GM12875 (cell line): ENCODE measurements at regions not wholly inside any gene's neighbourhood (a gene's known extent, or its start where the extent isn't known, plus 50 kb on each side); places are given as distances from the start of the nearest gene placed in this dataset.

Experiments used
- H3K4me3 ChIP-seq: one replicate; pipeline ENCODE4 v1.5.1; 2011; ENCODE audit warnings: low read depth, low read length, control low read depth
- CTCF ChIP-seq: IDR thresholded peaks from 2 replicates; pipeline ENCODE4 v1.5.1; 2011; ENCODE audit warnings: low read depth, mild to moderate bottlenecking, control low read depth, inconsistent platforms, low read length, moderate library complexity, borderline replicate concordance; ENCODE audit not compliant: insufficient read depth

- TF ChIP-seq CTCF, result no peak
- no peak overlapping the region for H3K4me3 ChIP-seq
Measured at GRCh38 chr2:77834360-77835002, 312.3 kb upstream of the LRRTM4 start.

- no peak overlapping the region for H3K4me3 ChIP-seq
- no peak for TF ChIP-seq CTCF
Measured at GRCh38 chr2:77838441-77838840, 316.3 kb upstream of the LRRTM4 start.

GRCh38 chr2:77839102-77839501 is 316.9 kb upstream of the LRRTM4 start:
- TF ChIP-seq CTCF, result no peak
- no peak overlapping the region for H3K4me3 ChIP-seq

- no peak for TF ChIP-seq CTCF
Measured at GRCh38 chr2:77862120-77862519, 339.9 kb upstream of the LRRTM4 start.

GRCh38 chr2:77864426-77864825 is 342.2 kb upstream of the LRRTM4 start:
- no peak for TF ChIP-seq CTCF
- H3K4me3 ChIP-seq, result no peak overlapping the region

More at GRCh38 chr2:77862120-77862519, 339.9 kb upstream of the LRRTM4 start:
- H3K4me3 ChIP-seq, result no peak overlapping the region

- no peak overlapping the region for H3K4me3 ChIP-seq
- no peak for TF ChIP-seq CTCF
Measured at GRCh38 chr2:77866661-77867060, 344.5 kb upstream of the LRRTM4 start.

GRCh38 chr2:77867146-77867545 is 345.0 kb upstream of the LRRTM4 start:
- TF ChIP-seq CTCF, result no peak
- no peak overlapping the region for H3K4me3 ChIP-seq
